ENCODE measurements at regions not wholly inside any gene's neighbourhood (a gene's known extent, or its start where the extent isn't known, plus 50 kb on each side); places are given as distances from the start of the nearest gene placed in this dataset.
"Not testable (repeated sequence)": the region's sequence is repeated elsewhere in the genome, so short reads cannot be mapped to it uniquely, and the experiment has no call there.

GRCh38 chr6:40885139-40885774, 153.8 kb downstream of the UNC5CL start:
- DNase-seq (ENCODE audit: low spot score) = no peak

GRCh38 chr6:40882323-40882997, 156.6 kb downstream of the UNC5CL start:
- DNase-seq (ENCODE audit: low spot score) = no peak

- DNase-seq (ENCODE audit: low spot score) = no peak
Measured at GRCh38 chr6:40881501-40881900, 157.5 kb downstream of the UNC5CL start.

- no peak for DNase-seq (ENCODE audit: low spot score)
Measured at GRCh38 chr6:40880906-40881305, 158.1 kb downstream of the UNC5CL start.

- no peak for DNase-seq (ENCODE audit: low spot score)
Measured at GRCh38 chr6:40879169-40879568, 159.9 kb downstream of the UNC5CL start.

GRCh38 chr6:40877362-40877761, 161.7 kb downstream of the UNC5CL start:
- DNase-seq (ENCODE audit: low spot score) = no peak

- no peak for DNase-seq (ENCODE audit: low spot score)
Measured at GRCh38 chr6:40876336-40876735, 162.7 kb downstream of the UNC5CL start.

- DNase-seq (ENCODE audit: low spot score) = no peak
Measured at GRCh38 chr6:40874495-40874894, 164.5 kb downstream of the UNC5CL start.

- DNase-seq (ENCODE audit: low spot score) = no peak
Measured at GRCh38 chr6:40871424-40871823, 167.6 kb downstream of the UNC5CL start.

GRCh38 chr6:40868089-40868865, 170.7 kb downstream of the UNC5CL start:
- not testable (repeated sequence) for DNase-seq (ENCODE audit: low spot score)

GRCh38 chr6:40867527-40867926, 171.5 kb downstream of the UNC5CL start:
- DNase-seq (ENCODE audit: low spot score) = not testable (repeated sequence)

GRCh38 chr6:40865259-40865658, 173.8 kb downstream of the UNC5CL start:
- DNase-seq (ENCODE audit: low spot score) = not testable (repeated sequence)

- DNase-seq (ENCODE audit: low spot score) = no peak
Measured at GRCh38 chr6:40860443-40860842, 178.6 kb downstream of the UNC5CL start.

GRCh38 chr6:40856271-40856670, 182.8 kb downstream of the UNC5CL start:
- no peak for DNase-seq (ENCODE audit: low spot score)

GRCh38 chr6:40855168-40855880, 183.7 kb downstream of the UNC5CL start:
- no peak for DNase-seq (ENCODE audit: low spot score)

GRCh38 chr6:40854592-40854991, 184.4 kb downstream of the UNC5CL start:
- no peak for DNase-seq (ENCODE audit: low spot score)

GRCh38 chr6:40852779-40853373, 186.1 kb downstream of the UNC5CL start:
- no peak for DNase-seq (ENCODE audit: low spot score)

- DNase-seq (ENCODE audit: low spot score) = no peak
Measured at GRCh38 chr6:40849546-40849945, 189.5 kb downstream of the UNC5CL start.

GRCh38 chr6:40848868-40849514, 190.0 kb downstream of the UNC5CL start:
- no peak for DNase-seq (ENCODE audit: low spot score)

- DNase-seq (ENCODE audit: low spot score) = no peak
Measured at GRCh38 chr6:40848038-40848437, 191.0 kb downstream of the UNC5CL start.

- DNase-seq (ENCODE audit: low spot score) = no peak
Measured at GRCh38 chr6:40845553-40845952, 193.5 kb downstream of the UNC5CL start.

Data from globus pallidus (tissue), 1 donor.